ENCODE measurements at regions not wholly inside any gene's neighbourhood (a gene's known extent, or its start where the extent isn't known, plus 50 kb on each side); places are given as distances from the start of the nearest gene placed in this dataset.
A peak's percentile ranks its signal among the peaks of the same experiment; 100 is the strongest.

DNA sequence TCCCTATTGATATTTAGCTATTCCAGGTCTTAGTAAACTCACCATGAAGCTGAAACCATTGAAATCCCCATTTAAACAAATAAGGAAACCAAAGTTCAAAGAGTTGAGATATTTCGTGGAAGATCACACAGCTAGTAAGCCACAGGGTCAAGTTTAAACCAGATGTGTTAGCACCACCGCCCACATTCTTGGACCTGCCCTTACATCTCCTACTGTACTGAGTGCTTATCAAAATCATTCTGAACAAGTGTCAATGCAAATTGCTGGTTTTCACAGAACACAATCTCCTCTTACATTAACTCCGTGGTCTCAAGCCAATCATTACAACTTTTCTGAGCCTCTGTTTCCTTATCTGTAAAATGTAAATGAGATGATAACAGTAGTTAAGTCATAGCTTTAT, 676.2 kb downstream of the CDH11 start:
- Mint-ChIP-seq H3K27ac (no peak overlapping the region), H3K4me3 (no peak overlapping the region), H3K4me1 (peaks cover 8% of the 10 kb centered on the region), H3K27me3 (ENCODE audit: low read depth) (no peaks in the 10 kb centered on the region), H3K36me3 (ENCODE audit: low read depth) (no peaks in the 10 kb centered on the region), H3K9me3 (peaks cover 5% of the 10 kb centered on the region)
- TF ChIP-seq, protein P1, sequence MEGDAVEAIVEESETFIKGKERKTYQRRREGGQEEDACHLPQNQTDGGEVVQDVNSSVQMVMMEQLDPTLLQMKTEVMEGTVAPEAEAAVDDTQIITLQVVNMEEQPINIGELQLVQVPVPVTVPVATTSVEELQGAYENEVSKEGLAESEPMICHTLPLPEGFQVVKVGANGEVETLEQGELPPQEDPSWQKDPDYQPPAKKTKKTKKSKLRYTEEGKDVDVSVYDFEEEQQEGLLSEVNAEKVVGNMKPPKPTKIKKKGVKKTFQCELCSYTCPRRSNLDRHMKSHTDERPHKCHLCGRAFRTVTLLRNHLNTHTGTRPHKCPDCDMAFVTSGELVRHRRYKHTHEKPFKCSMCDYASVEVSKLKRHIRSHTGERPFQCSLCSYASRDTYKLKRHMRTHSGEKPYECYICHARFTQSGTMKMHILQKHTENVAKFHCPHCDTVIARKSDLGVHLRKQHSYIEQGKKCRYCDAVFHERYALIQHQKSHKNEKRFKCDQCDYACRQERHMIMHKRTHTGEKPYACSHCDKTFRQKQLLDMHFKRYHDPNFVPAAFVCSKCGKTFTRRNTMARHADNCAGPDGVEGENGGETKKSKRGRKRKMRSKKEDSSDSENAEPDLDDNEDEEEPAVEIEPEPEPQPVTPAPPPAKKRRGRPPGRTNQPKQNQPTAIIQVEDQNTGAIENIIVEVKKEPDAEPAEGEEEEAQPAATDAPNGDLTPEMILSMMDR (IDR thresholded peaks at IDR 0.05; ENCODE audit: unreplicated experiment in 3 of 3) = no peak

DNA sequence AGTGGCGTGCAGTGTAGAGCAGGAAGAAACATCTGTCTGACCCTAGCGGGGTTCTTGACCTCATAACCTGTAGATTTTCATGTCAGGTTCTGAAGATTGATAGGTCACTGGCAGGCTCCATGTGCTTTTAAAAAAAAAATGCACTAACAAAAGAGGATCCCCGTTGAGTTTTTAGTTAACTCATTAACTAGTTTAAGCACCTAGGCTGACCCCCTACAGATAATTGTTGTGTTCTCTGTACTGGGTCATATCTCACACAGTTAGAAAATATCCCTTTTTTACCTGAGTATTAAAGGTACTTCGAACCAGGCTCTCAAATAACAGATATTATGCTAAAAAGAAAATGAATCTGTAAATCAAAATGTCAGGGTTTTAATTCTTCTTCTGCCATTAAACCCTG, 676.6 kb downstream of the CDH11 start:
- Mint-ChIP-seq H3K27ac (no peak overlapping the region), H3K9me3 (peaks cover 5% of the 10 kb centered on the region), H3K4me1 (peaks cover 10% of the 10 kb centered on the region), H3K4me3 (no peak overlapping the region), H3K27me3 (ENCODE audit: low read depth) (no peaks in the 10 kb centered on the region), H3K36me3 (ENCODE audit: low read depth) (no peaks in the 10 kb centered on the region)
- TF ChIP-seq, protein P1 (IDR thresholded peaks at IDR 0.05; ENCODE audit: unreplicated experiment in 3 of 3) = no peak

DNA sequence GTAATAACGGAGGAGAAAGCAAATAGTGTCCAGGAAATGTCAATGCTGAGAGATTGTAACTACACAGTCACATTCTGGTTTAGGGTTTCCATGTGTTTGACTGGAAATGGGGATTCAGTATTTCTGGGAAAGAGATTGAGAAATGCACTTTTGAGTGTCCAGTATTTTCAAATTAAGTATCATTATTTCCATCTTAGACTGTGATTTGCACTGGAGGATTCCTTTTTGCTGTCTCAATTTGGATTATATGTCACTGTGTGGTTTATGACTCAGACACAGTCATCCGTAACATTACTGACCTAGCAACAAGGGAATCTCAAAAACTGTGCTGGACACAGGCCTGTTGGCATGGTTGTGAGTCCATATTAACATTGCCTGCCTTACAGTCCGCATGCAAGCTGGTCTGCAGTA, 681.4 kb downstream of the CDH11 start:
- H3K36me3 Mint-ChIP-seq (ENCODE audit: low read depth) = no peaks in the 10 kb centered on the region
- peaks cover 10% of the 10 kb centered on the region for H3K4me1 Mint-ChIP-seq
- no peaks in the 10 kb centered on the region for H3K9me3 Mint-ChIP-seq
- H3K4me3 Mint-ChIP-seq = no peak overlapping the region
- peak overlapping the region in 1 of 3 experiments; percentile 20 for H3K27ac Mint-ChIP-seq
- TF ChIP-seq, protein P1 (IDR thresholded peaks at IDR 0.05; ENCODE audit: unreplicated experiment in 3 of 3) = no peak
- H3K27me3 Mint-ChIP-seq (ENCODE audit: low read depth) = no peaks in the 10 kb centered on the region

DNA sequence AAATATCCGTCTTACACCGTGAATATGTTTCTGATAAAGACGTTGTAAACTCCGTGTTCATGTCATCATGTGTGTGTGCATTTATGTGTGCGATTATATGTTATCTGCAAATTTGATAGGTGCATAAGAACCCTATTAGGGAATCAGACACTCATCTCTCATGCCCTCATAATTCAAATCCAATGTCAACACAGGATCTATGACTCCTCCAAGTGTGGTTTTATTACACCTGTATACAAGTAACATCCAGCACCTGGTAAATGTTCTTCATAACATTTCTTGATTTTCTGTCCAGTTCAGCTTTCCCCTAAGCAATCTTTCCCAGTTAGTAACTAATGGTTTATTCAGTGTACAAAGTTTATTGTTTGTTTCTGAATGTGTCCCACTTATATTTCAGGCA, 681.9 kb downstream of the CDH11 start:
- TF ChIP-seq, protein P1 (IDR thresholded peaks at IDR 0.05; ENCODE audit: unreplicated experiment in 3 of 3) = no peak

DNA sequence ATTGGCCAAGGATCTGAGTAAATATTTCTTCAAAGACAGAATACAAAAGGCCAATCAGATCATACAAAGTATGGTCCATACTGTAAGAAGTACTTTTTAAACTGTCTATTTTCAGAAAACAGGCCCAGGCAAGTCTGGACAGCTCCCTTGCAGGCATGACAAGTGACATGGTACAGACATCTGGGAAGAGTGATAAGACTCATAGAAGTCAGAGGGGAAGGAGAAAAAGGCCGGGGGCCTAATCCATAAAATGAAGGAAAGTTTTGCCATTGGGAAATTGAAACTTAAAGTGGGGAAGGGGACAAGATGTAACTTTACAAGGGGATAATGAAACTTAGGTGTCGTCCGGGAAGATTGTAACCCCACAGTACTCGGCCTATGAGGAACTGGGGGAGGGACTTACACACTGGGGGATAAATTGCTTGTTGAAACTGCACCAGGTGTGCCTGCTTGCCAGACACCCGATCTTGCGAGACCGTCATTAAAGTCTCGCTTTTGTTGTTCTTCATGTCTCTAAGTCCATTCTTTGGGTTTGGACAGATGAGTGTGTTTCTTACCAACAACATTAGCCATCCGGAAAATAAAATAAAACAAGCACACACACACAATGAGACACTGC, 684.0 kb downstream of the CDH11 start:
- TF ChIP-seq, protein P1 (IDR thresholded peaks at IDR 0.05; ENCODE audit: unreplicated experiment in 3 of 3) = no peak

More for the DNA sequence above, 681.9 kb downstream of the CDH11 start:
- no peak overlapping the region for H3K4me3 Mint-ChIP-seq
- H3K27ac Mint-ChIP-seq = no peak overlapping the region
- no peaks in the 10 kb centered on the region for H3K9me3 Mint-ChIP-seq
- no peaks in the 10 kb centered on the region for H3K27me3 Mint-ChIP-seq (ENCODE audit: low read depth)
- no peaks in the 10 kb centered on the region for H3K36me3 Mint-ChIP-seq (ENCODE audit: low read depth)
- H3K4me1 Mint-ChIP-seq = peaks cover 10% of the 10 kb centered on the region

DNA sequence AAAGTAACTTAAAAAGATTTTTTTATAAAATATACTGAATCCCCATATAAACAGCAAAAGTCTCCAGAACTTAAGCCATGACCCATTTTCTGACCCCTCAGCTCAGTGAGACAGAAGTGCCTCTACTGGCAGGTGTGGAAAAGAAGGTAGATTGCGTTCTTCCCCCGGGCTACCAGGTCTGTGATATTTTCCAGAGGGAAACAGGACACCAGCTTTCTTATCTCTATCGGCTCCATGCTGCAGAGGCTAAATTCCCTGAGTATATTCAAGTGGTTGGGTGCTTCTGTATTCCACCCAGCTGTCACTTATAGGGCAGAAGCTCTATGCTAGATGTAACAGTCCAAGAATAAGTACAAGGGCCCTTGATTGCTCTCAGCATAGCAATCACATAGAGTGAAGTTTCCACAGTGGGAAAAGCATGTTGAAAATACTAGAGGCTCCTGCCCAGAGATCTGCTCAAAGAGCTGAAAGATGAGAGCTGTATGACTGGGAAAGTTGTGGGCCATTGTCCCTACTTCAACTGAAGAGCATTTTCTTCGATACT, 687.3 kb downstream of the CDH11 start:
- Mint-ChIP-seq H3K4me3 (no peak overlapping the region), H3K27ac (no peak overlapping the region), H3K36me3 (ENCODE audit: low read depth) (no peaks in the 10 kb centered on the region), H3K4me1 (peaks cover 6% of the 10 kb centered on the region), H3K27me3 (ENCODE audit: low read depth) (no peaks in the 10 kb centered on the region), H3K9me3 (peaks cover 22% of the 10 kb centered on the region)
- TF ChIP-seq, protein P1 (IDR thresholded peaks at IDR 0.05; ENCODE audit: unreplicated experiment in 3 of 3) = no peak

More for the DNA sequence above, 684.0 kb downstream of the CDH11 start:
- Mint-ChIP-seq H3K4me1 (peaks cover 10% of the 10 kb centered on the region), H3K27me3 (ENCODE audit: low read depth) (no peaks in the 10 kb centered on the region), H3K9me3 (peaks cover 13% of the 10 kb centered on the region), H3K27ac (peak overlapping the region in 2 of 3 experiments; percentile 37 to 43), H3K36me3 (ENCODE audit: low read depth) (no peaks in the 10 kb centered on the region), H3K4me3 (no peak overlapping the region)

All from nephron (organoid).